ENCODE measurements at regions not wholly inside any gene's neighbourhood (a gene's known extent, or its start where the extent isn't known, plus 50 kb on each side); places are given as distances from the start of the nearest gene placed in this dataset.

GRCh38 chrX:137426695-137427425 lies 139.1 kb upstream of the ZIC3 start:
- H3K4me3 Mint-ChIP-seq, result no peak overlapping the region
- peaks cover 1% of the 10 kb centered on the region for H3K36me3 Mint-ChIP-seq
- no peak overlapping the region for H3K27ac Mint-ChIP-seq
- CTCF ChIA-PET, result no interaction called here
- H3K27me3 Mint-ChIP-seq, result peaks cover 43% of the 10 kb centered on the region
- no peak for DNase-seq
- POLR2A ChIA-PET, result no interaction called here
- no peaks in the 10 kb centered on the region for H3K9me3 Mint-ChIP-seq
- intact Hi-C loops (cut with micrococcal nuclease), result loop anchor here (2.0 to 5.0 kb wide), 2 partner anchors 122 to 140 kb away; partner anchors contain the start of gene ZIC3
- H3K4me1 Mint-ChIP-seq (ENCODE audit: low read depth), result no peaks in the 10 kb centered on the region

- POLR2A ChIA-PET, result no interaction called here
- Mint-ChIP-seq H3K9me3 (no peaks in the 10 kb centered on the region), H3K27me3 (peaks cover 43% of the 10 kb centered on the region), H3K36me3 (peaks cover 1% of the 10 kb centered on the region), H3K27ac (no peak overlapping the region), H3K4me3 (no peak overlapping the region), H3K4me1 (ENCODE audit: low read depth) (no peaks in the 10 kb centered on the region)
- no peak for DNase-seq
- intact Hi-C loops (cut with micrococcal nuclease), result loop anchor here (2.0 to 5.0 kb wide), 2 partner anchors 123 to 141 kb away; partner anchors contain the start of gene ZIC3
- CTCF ChIA-PET, result no interaction called here
These were observed 139.9 kb upstream of the ZIC3 start for GRCh38 chrX:137425986-137426385.

GRCh38 chrX:137425273-137425902 lies 140.5 kb upstream of the ZIC3 start:
- no peaks in the 10 kb centered on the region for H3K4me1 Mint-ChIP-seq (ENCODE audit: low read depth)
- peaks cover 1% of the 10 kb centered on the region for H3K36me3 Mint-ChIP-seq
- no peak overlapping the region for H3K4me3 Mint-ChIP-seq
- peaks cover 39% of the 10 kb centered on the region for H3K27me3 Mint-ChIP-seq
- ChIA-PET POLR2A (no interaction called here), CTCF (no interaction called here)
- DNase-seq, result no peak
- H3K9me3 Mint-ChIP-seq, result no peaks in the 10 kb centered on the region
- intact Hi-C loops (cut with micrococcal nuclease), result loop anchor here (5.0 kb wide), 1 partner anchor 142 kb away; the partner anchor contains the start of gene ZIC3
- H3K27ac Mint-ChIP-seq, result no peak overlapping the region

- DNase-seq, result no peak
- Mint-ChIP-seq H3K27me3 (peaks cover 41% of the 10 kb centered on the region), H3K36me3 (peaks cover 1% of the 10 kb centered on the region), H3K27ac (no peak overlapping the region), H3K4me3 (no peak overlapping the region), H3K4me1 (ENCODE audit: low read depth) (no peaks in the 10 kb centered on the region), H3K9me3 (no peaks in the 10 kb centered on the region)
- POLR2A ChIA-PET, result no interaction called here
- intact Hi-C loops (cut with micrococcal nuclease), result loop anchor here (5.0 kb wide), 1 partner anchor 143 kb away; the partner anchor contains the start of gene ZIC3
- CTCF ChIA-PET, result no interaction called here
These were observed 141.2 kb upstream of the ZIC3 start for GRCh38 chrX:137424679-137425078.

- Mint-ChIP-seq H3K9me3 (no peaks in the 10 kb centered on the region), H3K27ac (no peak overlapping the region), H3K27me3 (peaks cover 35% of the 10 kb centered on the region), H3K36me3 (peaks cover 1% of the 10 kb centered on the region), H3K4me3 (no peak overlapping the region), H3K4me1 (ENCODE audit: low read depth) (no peaks in the 10 kb centered on the region)
- ChIA-PET POLR2A (no interaction called here), CTCF (no interaction called here)
- DNase-seq, result no peak
- intact Hi-C loops (cut with micrococcal nuclease), result no loop called here
These were observed 142.7 kb upstream of the ZIC3 start for GRCh38 chrX:137423241-137423640.

- Mint-ChIP-seq H3K4me3 (no peak overlapping the region), H3K36me3 (no peaks in the 10 kb centered on the region)
These were observed 147.8 kb upstream of the ZIC3 start for GRCh38 chrX:137418086-137418485.

GRCh38 chrX:137413190-137413589 lies 152.7 kb upstream of the ZIC3 start:
- Mint-ChIP-seq H3K36me3 (no peaks in the 10 kb centered on the region), H3K9me3 (no peaks in the 10 kb centered on the region), H3K27ac (no peak overlapping the region), H3K4me3 (no peak overlapping the region), H3K27me3 (peaks cover 3% of the 10 kb centered on the region), H3K4me1 (ENCODE audit: low read depth) (no peaks in the 10 kb centered on the region)
- POLR2A ChIA-PET, result no interaction called here
- no peak for DNase-seq
- CTCF ChIA-PET, result no interaction called here
- intact Hi-C loops (cut with micrococcal nuclease), result no loop called here

More at GRCh38 chrX:137418086-137418485, 147.8 kb upstream of the ZIC3 start:
- ChIA-PET CTCF (no interaction called here), POLR2A (no interaction called here)
- H3K9me3 Mint-ChIP-seq, result no peaks in the 10 kb centered on the region
- no peak for DNase-seq
- H3K27me3 Mint-ChIP-seq, result peaks cover 11% of the 10 kb centered on the region
- H3K27ac Mint-ChIP-seq, result no peak overlapping the region
- H3K4me1 Mint-ChIP-seq (ENCODE audit: low read depth), result no peaks in the 10 kb centered on the region
- intact Hi-C loops (cut with micrococcal nuclease), result no loop called here

- intact Hi-C loops (cut with micrococcal nuclease), result no loop called here
- no peaks in the 10 kb centered on the region for H3K9me3 Mint-ChIP-seq
- ChIA-PET CTCF (no interaction called here), POLR2A (no interaction called here)
- no peak overlapping the region for H3K4me3 Mint-ChIP-seq
- H3K4me1 Mint-ChIP-seq (ENCODE audit: low read depth), result no peaks in the 10 kb centered on the region
- H3K36me3 Mint-ChIP-seq, result no peaks in the 10 kb centered on the region
- no peaks in the 10 kb centered on the region for H3K27me3 Mint-ChIP-seq
- DNase-seq, result no peak
- no peak overlapping the region for H3K27ac Mint-ChIP-seq
These were observed 160.3 kb upstream of the ZIC3 start for GRCh38 chrX:137405449-137406140.

- CTCF ChIA-PET, result no interaction called here
- intact Hi-C loops (cut with micrococcal nuclease), result no loop called here
- no peaks in the 10 kb centered on the region for H3K4me1 Mint-ChIP-seq (ENCODE audit: low read depth)
These were observed 164.8 kb upstream of the ZIC3 start for GRCh38 chrX:137401092-137401491.

GRCh38 chrX:137387646-137388045 lies 178.3 kb upstream of the ZIC3 start:
- ChIA-PET POLR2A (no interaction called here), CTCF (no interaction called here)
- H3K4me3 Mint-ChIP-seq, result no peak overlapping the region
- H3K4me1 Mint-ChIP-seq (ENCODE audit: low read depth), result no peaks in the 10 kb centered on the region
- H3K27ac Mint-ChIP-seq, result no peak overlapping the region
- H3K36me3 Mint-ChIP-seq, result no peaks in the 10 kb centered on the region
- H3K27me3 Mint-ChIP-seq, result peaks cover 1% of the 10 kb centered on the region
- intact Hi-C loops (cut with micrococcal nuclease), result no loop called here
- no peaks in the 10 kb centered on the region for H3K9me3 Mint-ChIP-seq
- no peak for DNase-seq

More at GRCh38 chrX:137401092-137401491, 164.8 kb upstream of the ZIC3 start:
- H3K9me3 Mint-ChIP-seq, result no peaks in the 10 kb centered on the region
- no peak overlapping the region for H3K4me3 Mint-ChIP-seq
- no peak overlapping the region for H3K27ac Mint-ChIP-seq
- H3K27me3 Mint-ChIP-seq, result peaks cover 5% of the 10 kb centered on the region
- POLR2A ChIA-PET, result no interaction called here
- no peaks in the 10 kb centered on the region for H3K36me3 Mint-ChIP-seq
- no peak for DNase-seq

- ChIA-PET POLR2A (no interaction called here), CTCF (no interaction called here)
- Mint-ChIP-seq H3K9me3 (no peaks in the 10 kb centered on the region), H3K4me1 (ENCODE audit: low read depth) (no peaks in the 10 kb centered on the region), H3K36me3 (no peaks in the 10 kb centered on the region), H3K27me3 (peaks cover 1% of the 10 kb centered on the region), H3K4me3 (no peak overlapping the region), H3K27ac (no peak overlapping the region)
- DNase-seq, result no peak
- intact Hi-C loops (cut with micrococcal nuclease), result no loop called here
These were observed 199.8 kb upstream of the ZIC3 start for GRCh38 chrX:137366018-137366633.

- no peak for DNase-seq
- no peaks in the 10 kb centered on the region for H3K4me1 Mint-ChIP-seq (ENCODE audit: low read depth)
- no peak overlapping the region for H3K4me3 Mint-ChIP-seq
- ChIA-PET POLR2A (no interaction called here), CTCF (no interaction called here)
- peaks cover 1% of the 10 kb centered on the region for H3K27me3 Mint-ChIP-seq
- H3K9me3 Mint-ChIP-seq, result no peaks in the 10 kb centered on the region
- H3K27ac Mint-ChIP-seq, result no peak overlapping the region
- intact Hi-C loops (cut with micrococcal nuclease), result no loop called here
- H3K36me3 Mint-ChIP-seq, result no peaks in the 10 kb centered on the region
These were observed 202.4 kb upstream of the ZIC3 start for GRCh38 chrX:137363559-137363958.
